ENCODE measurements at regions not wholly inside any gene's neighbourhood (a gene's known extent, or its start where the extent isn't known, plus 50 kb on each side); places are given as distances from the start of the nearest gene placed in this dataset.
A peak's percentile ranks its signal among the peaks of the same experiment; 100 is the strongest.

DNA sequence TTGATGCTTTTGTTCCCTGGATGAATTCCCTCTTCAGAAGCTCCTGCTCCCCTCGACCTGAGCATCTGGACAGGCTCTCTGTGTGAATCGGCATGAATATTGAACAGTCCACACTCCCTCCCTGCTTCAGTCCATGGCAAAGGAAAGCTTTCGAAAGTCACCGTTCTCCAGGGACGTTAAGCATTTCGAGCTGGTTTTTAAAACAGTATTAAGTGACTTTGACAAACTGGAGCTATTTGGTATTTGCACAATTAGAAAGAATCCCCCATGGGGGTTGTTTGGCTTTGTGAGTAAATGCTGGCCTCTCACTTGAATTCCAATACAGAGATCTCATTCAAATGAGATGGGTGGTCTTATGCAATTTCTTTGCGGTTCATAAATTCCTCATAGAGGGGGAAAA, 85.3 kb upstream of the TIAM2 start:
- Histone ChIP-seq H3K4me3 (no peak overlapping the region), H3K36me3 (peaks cover 0 to 28% (median 0%) of the 10 kb centered on the region in 9 donors), H3K4me1 (peaks cover 0 to 5% (median 0%) of the 10 kb centered on the region in 9 donors), H3K27ac (no peak overlapping the region), H3K27me3 (no peaks in the 10 kb centered on the region), H3K9me3 (no peaks in the 10 kb centered on the region)
- TF ChIP-seq, protein P1, sequence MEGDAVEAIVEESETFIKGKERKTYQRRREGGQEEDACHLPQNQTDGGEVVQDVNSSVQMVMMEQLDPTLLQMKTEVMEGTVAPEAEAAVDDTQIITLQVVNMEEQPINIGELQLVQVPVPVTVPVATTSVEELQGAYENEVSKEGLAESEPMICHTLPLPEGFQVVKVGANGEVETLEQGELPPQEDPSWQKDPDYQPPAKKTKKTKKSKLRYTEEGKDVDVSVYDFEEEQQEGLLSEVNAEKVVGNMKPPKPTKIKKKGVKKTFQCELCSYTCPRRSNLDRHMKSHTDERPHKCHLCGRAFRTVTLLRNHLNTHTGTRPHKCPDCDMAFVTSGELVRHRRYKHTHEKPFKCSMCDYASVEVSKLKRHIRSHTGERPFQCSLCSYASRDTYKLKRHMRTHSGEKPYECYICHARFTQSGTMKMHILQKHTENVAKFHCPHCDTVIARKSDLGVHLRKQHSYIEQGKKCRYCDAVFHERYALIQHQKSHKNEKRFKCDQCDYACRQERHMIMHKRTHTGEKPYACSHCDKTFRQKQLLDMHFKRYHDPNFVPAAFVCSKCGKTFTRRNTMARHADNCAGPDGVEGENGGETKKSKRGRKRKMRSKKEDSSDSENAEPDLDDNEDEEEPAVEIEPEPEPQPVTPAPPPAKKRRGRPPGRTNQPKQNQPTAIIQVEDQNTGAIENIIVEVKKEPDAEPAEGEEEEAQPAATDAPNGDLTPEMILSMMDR (IDR thresholded peaks at IDR 0.05) = no peak
- DNase-seq (no peak), ATAC-seq (peak in 1 of 8 donors; percentile 29)
- WGBS, 2 donors = 59 to 64% methylated on average over 7 of the region's 7 CpGs
- intact Hi-C loops (cut with DNase I) = no loop called here

GRCh38 chr6:154914288-154914687, 80.8 kb upstream of the TIAM2 start:
- Histone ChIP-seq H3K4me1 (peaks cover 0 to 5% (median 0%) of the 10 kb centered on the region in 9 donors), H3K27ac (no peak overlapping the region), H3K4me3 (no peak overlapping the region), H3K27me3 (no peaks in the 10 kb centered on the region), H3K36me3 (peaks cover 0 to 11% (median 0%) of the 10 kb centered on the region in 9 donors), H3K9me3 (no peaks in the 10 kb centered on the region)
- DNase-seq (no peak), ATAC-seq (no peak)
- TF ChIP-seq, protein P1 (IDR thresholded peaks at IDR 0.05) = no peak
- WGBS, 2 donors = 70 to 72% methylated on average over 4 of the region's 4 CpGs
- intact Hi-C loops (cut with DNase I) = no loop called here

DNA sequence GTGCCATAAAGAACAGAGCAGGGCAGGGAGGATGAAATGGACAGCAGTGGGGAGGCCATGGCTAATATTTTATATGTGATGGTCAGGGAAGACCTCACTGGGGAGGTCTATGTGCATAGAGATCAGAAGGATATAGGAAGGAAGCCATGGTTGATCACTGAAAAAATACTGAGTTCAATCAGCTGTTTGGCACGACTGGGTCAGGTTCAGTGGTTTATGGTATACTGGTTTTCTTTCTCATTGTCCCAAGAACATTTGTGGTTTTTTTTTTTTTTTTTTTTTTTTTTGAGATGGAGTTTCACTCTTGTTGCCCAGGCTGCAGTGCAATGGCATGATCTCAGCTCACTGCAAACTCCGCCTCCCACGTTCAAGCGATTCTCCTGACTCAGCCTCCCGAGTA, 78.3 kb upstream of the TIAM2 start:
- H3K27me3 ChIP-seq = no peaks in the 10 kb centered on the region
- ATAC-seq = no peak
- WGBS, 2 donors = 91% methylated on average over 5 of the region's 5 CpGs

GRCh38 chr6:154917941-154918340, 77.2 kb upstream of the TIAM2 start:
- no peaks in the 10 kb centered on the region for H3K27me3 ChIP-seq
- no peaks in the 10 kb centered on the region for H3K9me3 ChIP-seq
- TF ChIP-seq, protein P1 (IDR thresholded peaks at IDR 0.05) = no peak
- 96% methylated on average over 7 of the region's 7 CpGs for WGBS, 2 donors
- H3K4me1 ChIP-seq = peaks cover 0 to 3% (median 0%) of the 10 kb centered on the region in 9 donors
- ATAC-seq = no peak
- intact Hi-C loops (cut with DNase I) = no loop called here
- H3K4me3 ChIP-seq = no peak overlapping the region
- H3K36me3 ChIP-seq = no peaks in the 10 kb centered on the region
- no peak overlapping the region for H3K27ac ChIP-seq
- DNase-seq = no peak

More for the DNA sequence above, 78.3 kb upstream of the TIAM2 start:
- intact Hi-C loops (cut with DNase I) = no loop called here
- DNase-seq = no peak
- no peaks in the 10 kb centered on the region for H3K9me3 ChIP-seq
- H3K27ac ChIP-seq = no peak overlapping the region
- H3K4me1 ChIP-seq = no peaks in the 10 kb centered on the region
- H3K4me3 ChIP-seq = no peak overlapping the region
- TF ChIP-seq, protein P1 (IDR thresholded peaks at IDR 0.05) = no peak
- H3K36me3 ChIP-seq = peaks cover 0 to 2% (median 0%) of the 10 kb centered on the region in 9 donors

Measured in heart right ventricle (tissue), 16 donors.